Liver (tissue), 8 donors: ENCODE measurements at regions not wholly inside any gene's neighbourhood (a gene's known extent, or its start where the extent isn't known, plus 50 kb on each side); places are given as distances from the start of the nearest gene placed in this dataset.

Source experiments
- DNase-seq: peaks from one replicate; pipeline ENCODE4 v3.0.0-alpha.2; 2017; ENCODE audit warnings: low spot score
- H3K27ac ChIP-seq, 2 donors: one replicate each; pipeline ENCODE4 v1.7.0; 2013; ENCODE audit warnings: inconsistent platforms in 2 of 2, low read length in 2 of 2, control low read depth in 1 of 2, low read depth in 1 of 2, mild to moderate bottlenecking in 1 of 2
- H3K27me3 ChIP-seq, 4 donors: one replicate each; pipeline versions ENCODE4 v1.6.1 to v1.7.0; 2013; ENCODE audit warnings: low read length in 3 of 4, inconsistent platforms in 1 of 4, mild to moderate bottlenecking in 1 of 4, moderate library complexity in 1 of 4; ENCODE audit not compliant: control insufficient read depth in 4 of 4, insufficient read depth in 4 of 4
- H3K36me3 ChIP-seq, 4 donors: one replicate each; pipeline versions ENCODE4 v1.6.1 to v1.7.0; 2013; ENCODE audit warnings: low read length in 3 of 4, mild to moderate bottlenecking in 3 of 4, low read depth in 1 of 4, moderate library complexity in 1 of 4; ENCODE audit not compliant: control insufficient read depth in 4 of 4, insufficient read depth in 3 of 4
- H3K4me1 ChIP-seq, 4 donors: one replicate each; pipeline versions ENCODE4 v1.6.1 to v1.7.0; 2013; ENCODE audit warnings: low read length in 3 of 4, mild to moderate bottlenecking in 3 of 4, moderate library complexity in 1 of 4; ENCODE audit not compliant: control insufficient read depth in 4 of 4, insufficient read depth in 4 of 4
- H3K4me3 ChIP-seq, 3 donors: one replicate each; pipeline versions ENCODE4 v1.6.1 to v1.7.0; 2013; ENCODE audit warnings: low read length in 3 of 3, control low read depth in 1 of 3, low read depth in 1 of 3, mild to moderate bottlenecking in 1 of 3
- H3K9ac ChIP-seq, 2 donors: one replicate each; pipeline ENCODE4 v1.7.0; 2013; ENCODE audit warnings: low read length in 2 of 2, mild to moderate bottlenecking in 2 of 2, moderate library complexity in 2 of 2, control low read depth in 1 of 2, low read depth in 1 of 2
- H3K9me3 ChIP-seq, 4 donors: one replicate each; pipeline versions ENCODE4 v1.6.1 to v1.7.0; 2013; ENCODE audit warnings: low read length in 3 of 4; ENCODE audit not compliant: control insufficient read depth in 4 of 4
- FOXA1 ChIP-seq: IDR thresholded peaks from 2 replicates; pipeline ENCODE4 v1.6.1; 2016; ENCODE audit warnings: antibody characterized with exemption
- FOXA2 ChIP-seq: IDR thresholded peaks from 2 replicates; pipeline ENCODE4 v1.6.1; 2016; ENCODE audit warnings: antibody characterized with exemption
- GABPA ChIP-seq, 2 donors: IDR thresholded peaks in 1 of 2; conservative IDR thresholded peaks in 1 of 2; 2 replicates each; pipeline ENCODE4 v1.6.1; 2016; ENCODE audit warnings: antibody characterized with exemption in 2 of 2, mild to moderate bottlenecking in 1 of 2, moderate library complexity in 1 of 2
- HNF4A ChIP-seq, 2 donors: conservative IDR thresholded peaks; 2 replicates each; pipeline ENCODE4 v1.6.1; 2016; ENCODE audit warnings: antibody characterized with exemption in 2 of 2, mild to moderate bottlenecking in 2 of 2
- HNF4G ChIP-seq: IDR thresholded peaks from 2 replicates; pipeline ENCODE4 v1.6.1; 2016; ENCODE audit warnings: antibody characterized with exemption
- JUND ChIP-seq, 2 donors: IDR thresholded peaks; 2 replicates each; pipeline ENCODE4 v1.6.1; 2016; ENCODE audit warnings: antibody characterized with exemption in 2 of 2
- NR2F2 ChIP-seq: IDR thresholded peaks from 2 replicates; pipeline ENCODE4 v1.6.1; 2016; ENCODE audit warnings: antibody characterized with exemption
- RAD21 ChIP-seq, 2 donors: IDR thresholded peaks; 2 replicates each; pipeline ENCODE4 v1.6.1; 2016; ENCODE audit warnings: antibody characterized with exemption in 2 of 2, mild to moderate bottlenecking in 2 of 2
- RXRA ChIP-seq, 2 donors: IDR thresholded peaks; 2 replicates each; pipeline ENCODE4 v1.6.1; 2017 to 2018; ENCODE audit warnings: antibody characterized with exemption in 2 of 2, mild to moderate bottlenecking in 1 of 2
- SP1 ChIP-seq: IDR thresholded peaks from 2 replicates; pipeline ENCODE4 v1.6.1; 2018; ENCODE audit warnings: antibody characterized with exemption, mild to moderate bottlenecking
- TAF1 ChIP-seq: conservative IDR thresholded peaks from 2 replicates; pipeline ENCODE4 v1.6.1; 2016; ENCODE audit warnings: antibody characterized with exemption, mild to moderate bottlenecking
- YY1 ChIP-seq: IDR thresholded peaks from 2 replicates; pipeline ENCODE4 v1.6.1; 2016; ENCODE audit warnings: antibody characterized with exemption, mild to moderate bottlenecking
- WGBS: extraction: QIAGEN DNeasy Blood & Tissue Kit; methylation state at CpG from one replicate; pipeline ENCODE4 v1.1.7; 2013; 5-methylcytosine and 5-hydroxymethylcytosine counted together
- TF ChIP-seq, protein P1 (sequence below): IDR thresholded peaks from 2 replicates; pipeline ENCODE4 v1.6.1; 2016; ENCODE audit warnings: antibody characterized with exemption
- TF ChIP-seq, protein P2 (sequence below): IDR thresholded peaks from 2 replicates; pipeline ENCODE4 v1.6.1; 2016; ENCODE audit warnings: antibody characterized with exemption
- TF ChIP-seq, protein P3 (sequence below): IDR thresholded peaks from 2 replicates; pipeline ENCODE4 v1.6.1; 2016; ENCODE audit warnings: antibody characterized with exemption, mild to moderate bottlenecking
- TF ChIP-seq, protein P4 (sequence below): fragments of 150-350 bp; IDR thresholded peaks from 2 replicates; pipeline ENCODE4 v1.5.1; 2017; ENCODE audit warnings: improper control_type of control experiment, low read depth, low read length; ENCODE audit not compliant: missing input control
- TF ChIP-seq, protein P5 (sequence below): IDR thresholded peaks from 2 replicates; pipeline ENCODE4 v1.6.1; 2016; ENCODE audit warnings: antibody characterized with exemption
- donor health status: healthy.
- donor health status: healthy.
- donor health status: healthy.
- donor health status: healthy.
- donor health status: healthy.

DNA sequence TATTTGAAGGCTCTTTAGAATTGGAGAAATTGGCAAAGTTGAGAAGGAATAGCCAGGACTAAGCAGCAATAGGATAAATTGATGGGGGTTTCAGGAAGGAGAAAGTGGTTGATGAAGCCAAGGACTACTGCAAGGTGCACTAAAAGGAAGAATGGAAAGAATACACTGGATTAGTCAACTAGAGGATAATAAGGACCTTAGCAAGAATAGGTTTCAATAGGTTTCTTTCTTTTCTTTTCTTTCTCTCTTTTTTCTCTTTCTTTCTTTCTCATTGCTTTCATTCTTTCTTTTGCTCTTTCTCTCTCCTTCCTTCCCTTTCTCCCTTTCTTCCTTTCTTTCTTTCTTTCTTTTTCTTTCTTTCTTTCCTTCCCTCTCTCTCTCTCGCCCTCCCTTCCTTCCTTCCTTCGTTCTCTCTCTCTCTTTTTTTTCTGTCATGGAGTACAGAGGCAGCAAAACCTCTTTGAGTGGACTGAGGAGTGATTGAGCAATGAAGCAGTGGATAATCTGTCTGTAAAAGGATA lies 234.4 kb upstream of the TMC3 start:
- no peak for TF ChIP-seq GABPA (IDR thresholded peaks at IDR 0.05 in 1 of 2, conservative IDR thresholded peaks at IDR 0.05 in 1 of 2)
- TF ChIP-seq, protein P1, sequence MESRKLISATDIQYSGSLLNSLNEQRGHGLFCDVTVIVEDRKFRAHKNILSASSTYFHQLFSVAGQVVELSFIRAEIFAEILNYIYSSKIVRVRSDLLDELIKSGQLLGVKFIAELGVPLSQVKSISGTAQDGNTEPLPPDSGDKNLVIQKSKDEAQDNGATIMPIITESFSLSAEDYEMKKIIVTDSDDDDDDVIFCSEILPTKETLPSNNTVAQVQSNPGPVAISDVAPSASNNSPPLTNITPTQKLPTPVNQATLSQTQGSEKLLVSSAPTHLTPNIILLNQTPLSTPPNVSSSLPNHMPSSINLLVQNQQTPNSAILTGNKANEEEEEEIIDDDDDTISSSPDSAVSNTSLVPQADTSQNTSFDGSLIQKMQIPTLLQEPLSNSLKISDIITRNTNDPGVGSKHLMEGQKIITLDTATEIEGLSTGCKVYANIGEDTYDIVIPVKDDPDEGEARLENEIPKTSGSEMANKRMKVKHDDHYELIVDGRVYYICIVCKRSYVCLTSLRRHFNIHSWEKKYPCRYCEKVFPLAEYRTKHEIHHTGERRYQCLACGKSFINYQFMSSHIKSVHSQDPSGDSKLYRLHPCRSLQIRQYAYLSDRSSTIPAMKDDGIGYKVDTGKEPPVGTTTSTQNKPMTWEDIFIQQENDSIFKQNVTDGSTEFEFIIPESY: no peak
- TF ChIP-seq RAD21 (IDR thresholded peaks at IDR 0.05): no peak
- TF ChIP-seq, protein P2, sequence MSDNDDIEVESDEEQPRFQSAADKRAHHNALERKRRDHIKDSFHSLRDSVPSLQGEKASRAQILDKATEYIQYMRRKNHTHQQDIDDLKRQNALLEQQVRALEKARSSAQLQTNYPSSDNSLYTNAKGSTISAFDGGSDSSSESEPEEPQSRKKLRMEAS: no peak
- no peak for TF ChIP-seq FOXA1
- TF ChIP-seq, protein P3, sequence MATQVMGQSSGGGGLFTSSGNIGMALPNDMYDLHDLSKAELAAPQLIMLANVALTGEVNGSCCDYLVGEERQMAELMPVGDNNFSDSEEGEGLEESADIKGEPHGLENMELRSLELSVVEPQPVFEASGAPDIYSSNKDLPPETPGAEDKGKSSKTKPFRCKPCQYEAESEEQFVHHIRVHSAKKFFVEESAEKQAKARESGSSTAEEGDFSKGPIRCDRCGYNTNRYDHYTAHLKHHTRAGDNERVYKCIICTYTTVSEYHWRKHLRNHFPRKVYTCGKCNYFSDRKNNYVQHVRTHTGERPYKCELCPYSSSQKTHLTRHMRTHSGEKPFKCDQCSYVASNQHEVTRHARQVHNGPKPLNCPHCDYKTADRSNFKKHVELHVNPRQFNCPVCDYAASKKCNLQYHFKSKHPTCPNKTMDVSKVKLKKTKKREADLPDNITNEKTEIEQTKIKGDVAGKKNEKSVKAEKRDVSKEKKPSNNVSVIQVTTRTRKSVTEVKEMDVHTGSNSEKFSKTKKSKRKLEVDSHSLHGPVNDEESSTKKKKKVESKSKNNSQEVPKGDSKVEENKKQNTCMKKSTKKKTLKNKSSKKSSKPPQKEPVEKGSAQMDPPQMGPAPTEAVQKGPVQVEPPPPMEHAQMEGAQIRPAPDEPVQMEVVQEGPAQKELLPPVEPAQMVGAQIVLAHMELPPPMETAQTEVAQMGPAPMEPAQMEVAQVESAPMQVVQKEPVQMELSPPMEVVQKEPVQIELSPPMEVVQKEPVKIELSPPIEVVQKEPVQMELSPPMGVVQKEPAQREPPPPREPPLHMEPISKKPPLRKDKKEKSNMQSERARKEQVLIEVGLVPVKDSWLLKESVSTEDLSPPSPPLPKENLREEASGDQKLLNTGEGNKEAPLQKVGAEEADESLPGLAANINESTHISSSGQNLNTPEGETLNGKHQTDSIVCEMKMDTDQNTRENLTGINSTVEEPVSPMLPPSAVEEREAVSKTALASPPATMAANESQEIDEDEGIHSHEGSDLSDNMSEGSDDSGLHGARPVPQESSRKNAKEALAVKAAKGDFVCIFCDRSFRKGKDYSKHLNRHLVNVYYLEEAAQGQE: no peak
- TF ChIP-seq SP1: no peak
- TF ChIP-seq RXRA (IDR thresholded peaks at IDR 0.05): no peak
- TF ChIP-seq NR2F2: no peak
- TF ChIP-seq, protein P4, sequence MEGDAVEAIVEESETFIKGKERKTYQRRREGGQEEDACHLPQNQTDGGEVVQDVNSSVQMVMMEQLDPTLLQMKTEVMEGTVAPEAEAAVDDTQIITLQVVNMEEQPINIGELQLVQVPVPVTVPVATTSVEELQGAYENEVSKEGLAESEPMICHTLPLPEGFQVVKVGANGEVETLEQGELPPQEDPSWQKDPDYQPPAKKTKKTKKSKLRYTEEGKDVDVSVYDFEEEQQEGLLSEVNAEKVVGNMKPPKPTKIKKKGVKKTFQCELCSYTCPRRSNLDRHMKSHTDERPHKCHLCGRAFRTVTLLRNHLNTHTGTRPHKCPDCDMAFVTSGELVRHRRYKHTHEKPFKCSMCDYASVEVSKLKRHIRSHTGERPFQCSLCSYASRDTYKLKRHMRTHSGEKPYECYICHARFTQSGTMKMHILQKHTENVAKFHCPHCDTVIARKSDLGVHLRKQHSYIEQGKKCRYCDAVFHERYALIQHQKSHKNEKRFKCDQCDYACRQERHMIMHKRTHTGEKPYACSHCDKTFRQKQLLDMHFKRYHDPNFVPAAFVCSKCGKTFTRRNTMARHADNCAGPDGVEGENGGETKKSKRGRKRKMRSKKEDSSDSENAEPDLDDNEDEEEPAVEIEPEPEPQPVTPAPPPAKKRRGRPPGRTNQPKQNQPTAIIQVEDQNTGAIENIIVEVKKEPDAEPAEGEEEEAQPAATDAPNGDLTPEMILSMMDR: no peak
- no peak for TF ChIP-seq HNF4A (conservative IDR thresholded peaks at IDR 0.05)
- TF ChIP-seq JUND (IDR thresholded peaks at IDR 0.05): no peak

DNA sequence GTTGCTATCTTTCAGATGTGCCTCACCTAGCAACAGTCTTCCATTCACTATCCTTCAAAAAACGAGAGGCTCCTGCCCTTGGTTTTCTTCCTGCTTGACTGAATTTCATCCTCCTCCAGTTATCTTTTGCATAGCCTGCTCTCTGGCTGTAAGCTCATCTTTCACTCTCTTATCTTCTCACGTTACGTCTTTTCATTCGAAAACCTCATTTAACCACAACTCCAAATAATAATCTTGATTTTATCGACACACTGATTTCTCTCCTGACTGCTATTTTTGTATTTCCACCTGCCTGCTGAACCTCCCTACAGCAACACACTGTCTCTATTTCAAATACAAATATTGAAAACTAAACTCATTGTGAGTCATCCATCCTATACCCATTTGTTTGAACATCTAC lies 230.7 kb upstream of the TMC3 start:
- Histone ChIP-seq H3K36me3 (no peaks in the 10 kb centered on the region), H3K9me3 (peaks cover 0 to 11% (median 0%) of the 10 kb centered on the region in 4 donors), H3K4me3 (no peak overlapping the region), H3K27ac (no peak overlapping the region), H3K9ac (no peak overlapping the region), H3K4me1 (no peaks in the 10 kb centered on the region), H3K27me3 (no peaks in the 10 kb centered on the region)
- no peak for DNase-seq
- 81% methylated on average over 5 of the region's 5 CpGs for WGBS
- no peak for TF ChIP-seq YY1
- no peak for TF ChIP-seq FOXA1
- TF ChIP-seq HNF4A (conservative IDR thresholded peaks at IDR 0.05): no peak
- TF ChIP-seq GABPA (IDR thresholded peaks at IDR 0.05 in 1 of 2, conservative IDR thresholded peaks at IDR 0.05 in 1 of 2): no peak
- TF ChIP-seq TAF1: no peak
- TF ChIP-seq, protein P5, sequence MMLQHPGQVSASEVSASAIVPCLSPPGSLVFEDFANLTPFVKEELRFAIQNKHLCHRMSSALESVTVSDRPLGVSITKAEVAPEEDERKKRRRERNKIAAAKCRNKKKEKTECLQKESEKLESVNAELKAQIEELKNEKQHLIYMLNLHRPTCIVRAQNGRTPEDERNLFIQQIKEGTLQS: no peak
- TF ChIP-seq HNF4G: no peak
- TF ChIP-seq SP1: no peak
- TF ChIP-seq, protein P2: no peak
- no peak for TF ChIP-seq RXRA (IDR thresholded peaks at IDR 0.05)
- TF ChIP-seq, protein P4: no peak
- no peak for TF ChIP-seq RAD21 (IDR thresholded peaks at IDR 0.05)
- no peak for TF ChIP-seq FOXA2
- TF ChIP-seq, protein P1: no peak
- TF ChIP-seq NR2F2: no peak

More for the DNA sequence above, 234.4 kb upstream of the TMC3 start:
- no peaks in the 10 kb centered on the region for H3K9me3 ChIP-seq
- 67% methylated on average over 2 of the region's 2 CpGs for WGBS
- no peak overlapping the region for H3K27ac ChIP-seq
- no peaks in the 10 kb centered on the region for H3K36me3 ChIP-seq
- no peak overlapping the region for H3K4me3 ChIP-seq
- H3K27me3 ChIP-seq: no peaks in the 10 kb centered on the region
- no peak overlapping the region for H3K9ac ChIP-seq
- no peaks in the 10 kb centered on the region for H3K4me1 ChIP-seq
- no peak for DNase-seq
